ENCODE measurements at regions not wholly inside any gene's neighbourhood (a gene's known extent, or its start where the extent isn't known, plus 50 kb on each side); places are given as distances from the start of the nearest gene placed in this dataset.

GRCh38 chr12:124225730-124226129 lies 69.2 kb upstream of the RFLNA start:
- DNase-seq = no peak

- DNase-seq = no peak
Observed at GRCh38 chr12:124227951-124228711, 66.8 kb upstream of the RFLNA start.

- no peak for DNase-seq
Observed at GRCh38 chr12:124229520-124229919, 65.4 kb upstream of the RFLNA start.

GRCh38 chr12:124230117-124230757 lies 64.7 kb upstream of the RFLNA start:
- no peak for DNase-seq

GRCh38 chr12:124230789-124231188 lies 64.1 kb upstream of the RFLNA start:
- DNase-seq = no peak

GRCh38 chr12:124231980-124232653 lies 62.8 kb upstream of the RFLNA start:
- DNase-seq = no peak

GRCh38 chr12:124232654-124232987 lies 62.3 kb upstream of the RFLNA start:
- no peak for DNase-seq

- no peak for DNase-seq
Observed at GRCh38 chr12:124233041-124233796, 61.7 kb upstream of the RFLNA start.

- no peak for DNase-seq
Observed at GRCh38 chr12:124233846-124234640, 60.9 kb upstream of the RFLNA start.

- no peak for DNase-seq
Observed at GRCh38 chr12:124236625-124237031, 58.3 kb upstream of the RFLNA start.

- no peak for DNase-seq
Observed at GRCh38 chr12:124238886-124239285, 56.0 kb upstream of the RFLNA start.

GRCh38 chr12:124240493-124240892 lies 54.4 kb upstream of the RFLNA start:
- no peak for DNase-seq

- DNase-seq = no peak
Observed at GRCh38 chr12:124241776-124242528, 52.9 kb upstream of the RFLNA start.

- DNase-seq = no peak
Observed at GRCh38 chr12:124242529-124243065, 52.3 kb upstream of the RFLNA start.

- DNase-seq = no peak
Observed at GRCh38 chr12:124243936-124244335, 51.0 kb upstream of the RFLNA start.
